CD4-positive, alpha-beta T cell (primary cell): ENCODE measurements at regions not wholly inside any gene's neighbourhood (a gene's known extent, or its start where the extent isn't known, plus 50 kb on each side); places are given as distances from the start of the nearest gene placed in this dataset.

ENCODE experiments used
- ATAC-seq: fragments of 200-7000 bp; cut with Tn5 transposase; one replicate; pipeline ENCODE4 v1.10.0; 2022; ENCODE audit warnings: mild to moderate bottlenecking; ENCODE audit not compliant: poor library complexity
- CTCF ChIA-PET: fragments of 350-600 bp; sonication (Branson Sonifier 250); formaldehyde crosslinking; loops from one replicate; lab custom pipeline; 2021; ENCODE audit warnings: antibody characterized with exemption, inconsistent platforms; lab: Charles Lee
- POLR2A ChIA-PET: fragments of 350-600 bp; sonication (Branson Sonifier 250); formaldehyde crosslinking; loops from one replicate; lab custom pipeline; 2021; ENCODE audit warnings: antibody characterized with exemption, inconsistent platforms; lab: Charles Lee
- DNase-seq, 14 experiments: peaks; one replicate each; pipeline ENCODE4 v3.0.0-alpha.2; 2013 to 2020; ENCODE audit warnings: mixed read lengths in 2 of 14
- H3K27ac ChIP-seq, 2 donors: one replicate each; pipeline versions ENCODE4 v1.5.1 to v1.7.0; 2013; ENCODE audit warnings: low read length in 2 of 2, low read depth in 1 of 2, mild to moderate bottlenecking in 1 of 2
- H3K27me3 ChIP-seq, 2 experiments: 1 replicate in 1 of 2; 2 replicates in 1 of 2; pipeline versions ENCODE4 v1.6.1 to v1.7.0; 2013; ENCODE audit warnings: low read length in 2 of 2, control low read depth in 1 of 2, mild to moderate bottlenecking in 1 of 2, moderate library complexity in 1 of 2; ENCODE audit not compliant: insufficient read depth in 2 of 2, control insufficient read depth in 1 of 2
- H3K36me3 ChIP-seq: one replicate; pipeline ENCODE4 v1.6.1; 2013; ENCODE audit warnings: low read length, control low read depth; ENCODE audit not compliant: insufficient read depth
- H3K4me1 ChIP-seq: one replicate; pipeline ENCODE4 v1.6.1; 2013; ENCODE audit warnings: low read length, control low read depth; ENCODE audit not compliant: insufficient read depth
- H3K4me3 ChIP-seq: one replicate; pipeline ENCODE4 v1.5.1; 2013; ENCODE audit warnings: mild to moderate bottlenecking, low read length, moderate library complexity
- H3K9me3 ChIP-seq, 2 experiments: 1 replicate in 1 of 2; 2 replicates in 1 of 2; pipeline versions ENCODE4 v1.6.1 to v1.7.0; 2013; ENCODE audit warnings: low read length in 2 of 2, mild to moderate bottlenecking in 2 of 2, control low read depth in 1 of 2, moderate library complexity in 1 of 2; ENCODE audit not compliant: control insufficient read depth in 1 of 2, insufficient read depth in 1 of 2
- H3K27ac Mint-ChIP-seq: one replicate; pipeline ENCODE4 v1.8.0; 2020; ENCODE audit warnings: mixed read lengths
- H3K27me3 Mint-ChIP-seq: one replicate; pipeline ENCODE4 v1.8.0; 2021; ENCODE audit warnings: mixed read lengths
- H3K36me3 Mint-ChIP-seq: one replicate; pipeline ENCODE4 v1.8.0; 2021; ENCODE audit warnings: low read depth, mixed read lengths
- H3K4me1 Mint-ChIP-seq: one replicate; pipeline ENCODE4 v1.8.0; 2021; ENCODE audit warnings: low read depth, mixed read lengths
- H3K4me3 Mint-ChIP-seq: one replicate; pipeline ENCODE4 v1.8.0; 2020; ENCODE audit warnings: mild to moderate bottlenecking, mixed read lengths
- H3K9me3 Mint-ChIP-seq: one replicate; pipeline ENCODE4 v1.8.0; 2020; ENCODE audit warnings: mixed read lengths
- CTCF ChIP-seq: fragments of 200-600 bp; IDR thresholded peaks from one replicate; pipeline ENCODE4 v1.8.0; 2022; ENCODE audit warnings: antibody characterized with exemption, mild to moderate bottlenecking
- intact Hi-C, 2 experiments: fragments of 100-400 bp; cut with DNase I in 1 of 2; cut with micrococcal nuclease in 1 of 2; formaldehyde crosslinking; loops; one replicate each; pipeline versions ENCODE4 v1.15.1 to v1.9.0; 2023 to 2025; cut with DNase I, micrococcal nuclease

GRCh38 chr17:63362115-63362514 lies 84.0 kb downstream of the CYB561 start:
- Mint-ChIP-seq H3K27ac (no peak overlapping the region), H3K9me3 (no peaks in the 10 kb centered on the region), H3K4me3 (no peak overlapping the region), H3K27me3 (no peaks in the 10 kb centered on the region), H3K36me3 (peaks cover 23% of the 10 kb centered on the region), H3K4me1 (no peaks in the 10 kb centered on the region)
- ATAC-seq (no peak), DNase-seq (no peak)
- CTCF ChIA-PET: no interaction called here
- POLR2A ChIA-PET: no interaction called here
- intact Hi-C loops: no loop called here
- no peak for TF ChIP-seq CTCF
- no peaks in the 10 kb centered on the region for H3K27me3 ChIP-seq
- no peak overlapping the region for H3K4me3 ChIP-seq
- H3K9me3 ChIP-seq: peaks cover 0 to 12% of the 10 kb centered on the region in 2 experiments
- no peaks in the 10 kb centered on the region for H3K36me3 ChIP-seq
- H3K4me1 ChIP-seq: no peaks in the 10 kb centered on the region
- no peak overlapping the region for H3K27ac ChIP-seq

GRCh38 chr17:63364387-63364786 lies 81.7 kb downstream of the CYB561 start:
- ChIA-PET POLR2A (no interaction called here), CTCF (no interaction called here)
- Mint-ChIP-seq H3K36me3 (peaks cover 13% of the 10 kb centered on the region), H3K4me1 (no peaks in the 10 kb centered on the region), H3K4me3 (no peak overlapping the region), H3K27me3 (no peaks in the 10 kb centered on the region), H3K27ac (no peak overlapping the region), H3K9me3 (no peaks in the 10 kb centered on the region)
- no peak for ATAC-seq
- peaks cover 0 to 12% of the 10 kb centered on the region in 2 experiments for H3K9me3 ChIP-seq
- DNase-seq: no peak
- no peaks in the 10 kb centered on the region for H3K27me3 ChIP-seq
- no peak overlapping the region for H3K27ac ChIP-seq
- no peak for TF ChIP-seq CTCF
- no peaks in the 10 kb centered on the region for H3K4me1 ChIP-seq
- H3K36me3 ChIP-seq: no peaks in the 10 kb centered on the region
- intact Hi-C loops: no loop called here
- H3K4me3 ChIP-seq: no peak overlapping the region

- no peak for ATAC-seq
- intact Hi-C loops: no loop called here
- ChIA-PET CTCF (no interaction called here), POLR2A (interaction anchor here (0.6 kb wide), 1 partner anchor 214 kb away, joined by 3 read pairs; no protein-coding TSS in a partner anchor)
- Mint-ChIP-seq H3K4me3 (no peak overlapping the region), H3K27me3 (no peaks in the 10 kb centered on the region), H3K27ac (no peak overlapping the region), H3K9me3 (no peaks in the 10 kb centered on the region), H3K36me3 (peaks cover 8% of the 10 kb centered on the region), H3K4me1 (no peaks in the 10 kb centered on the region)
- H3K27ac ChIP-seq: no peak overlapping the region
- no peak overlapping the region for H3K4me3 ChIP-seq
- peaks cover 0 to 12% of the 10 kb centered on the region in 2 experiments for H3K9me3 ChIP-seq
- no peaks in the 10 kb centered on the region for H3K4me1 ChIP-seq
- no peaks in the 10 kb centered on the region for H3K27me3 ChIP-seq
- no peak for DNase-seq
- TF ChIP-seq CTCF: no peak
- no peaks in the 10 kb centered on the region for H3K36me3 ChIP-seq
Measured at GRCh38 chr17:63364944-63365343, 81.2 kb downstream of the CYB561 start.
